Muscle of back (tissue), 3 donors: ENCODE measurements at regions not wholly inside any gene's neighbourhood (a gene's known extent, or its start where the extent isn't known, plus 50 kb on each side); places are given as distances from the start of the nearest gene placed in this dataset.

Experiments
- DNase-seq, 3 donors: peaks; one replicate each; pipeline versions ENCODE4 v3.0.0 to v3.0.0-alpha.2; 2013

DNA sequence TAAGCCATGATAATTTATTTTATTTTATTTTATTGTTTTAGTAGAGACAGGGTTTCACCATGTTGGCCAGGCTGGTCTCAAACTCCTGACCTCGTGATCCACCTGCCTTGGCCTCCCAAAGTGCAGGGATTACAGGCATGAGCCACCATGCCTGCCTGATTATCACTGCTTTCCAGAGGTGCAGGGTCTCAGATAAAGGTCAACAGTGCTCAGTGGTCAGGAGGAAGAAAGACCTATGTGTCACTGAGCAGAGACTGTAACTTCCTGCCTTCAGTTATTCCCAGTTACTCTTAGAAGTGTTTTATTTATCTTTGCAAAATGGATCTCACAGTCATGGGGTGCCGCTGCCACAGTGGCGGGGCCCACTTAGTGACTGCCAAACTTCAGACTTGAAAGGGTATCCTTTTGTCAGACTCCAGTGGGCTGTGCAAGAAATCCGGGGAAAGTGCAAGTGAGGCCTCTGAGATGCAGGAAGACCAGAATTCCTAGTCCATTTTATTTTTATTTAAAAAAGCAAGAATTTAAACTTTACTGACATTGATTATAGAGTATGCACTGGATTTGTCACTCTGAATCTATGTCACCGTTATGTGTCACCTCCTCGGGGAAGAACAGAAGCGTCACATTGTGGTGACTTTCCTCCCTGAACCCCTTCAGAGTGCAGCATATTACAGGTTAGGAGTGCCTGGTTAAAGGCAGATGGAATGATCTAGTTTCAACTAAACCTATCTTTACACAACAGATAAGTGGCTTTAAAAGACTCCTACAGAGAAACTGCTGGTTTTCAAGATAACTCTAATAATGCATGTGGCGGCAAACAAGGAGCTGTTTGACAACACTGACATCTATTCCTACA lies 59.1 kb upstream of the BICD1 start:
- no peak for DNase-seq

DNA sequence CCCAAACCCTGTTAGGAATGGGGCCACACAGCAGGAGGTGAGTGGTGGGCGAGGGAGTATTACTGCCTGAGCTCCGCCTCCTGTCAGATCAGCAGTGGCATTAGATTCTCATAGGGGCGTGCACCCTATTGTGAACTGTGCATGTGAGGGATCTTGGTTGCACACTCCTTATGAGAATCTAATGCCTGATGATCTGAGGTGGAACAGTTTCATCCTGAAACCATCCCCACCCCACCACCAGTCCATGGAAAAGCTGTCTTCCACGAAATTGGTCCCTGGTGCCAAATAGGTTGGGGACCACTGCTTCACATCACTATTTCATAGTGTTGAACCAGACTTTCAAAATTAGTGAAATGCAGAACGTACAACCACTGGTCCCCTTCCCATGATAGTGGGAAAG lies 57.9 kb upstream of the BICD1 start:
- DNase-seq = no peak

DNA sequence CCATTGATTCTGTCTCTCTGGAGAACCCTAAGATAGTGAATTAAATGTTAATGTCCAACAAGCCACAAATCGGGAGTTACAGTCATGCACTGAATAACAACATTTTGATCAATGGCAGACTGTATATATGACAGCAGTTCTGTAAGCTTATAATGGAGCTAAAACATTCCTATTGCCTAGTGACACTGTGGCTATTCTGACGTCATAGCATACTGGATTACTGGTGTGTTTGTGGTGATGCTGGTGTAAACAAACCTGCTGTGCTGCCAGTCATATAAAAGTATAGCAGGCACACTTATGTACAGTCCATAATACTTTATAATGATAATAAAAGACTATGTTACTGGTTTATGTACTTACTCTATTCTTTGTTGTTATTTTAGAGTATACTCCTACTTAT lies 56.7 kb upstream of the BICD1 start:
- DNase-seq = no peak

- DNase-seq = no peak
Observed at GRCh38 chr12:32051511-32052211, 55.0 kb upstream of the BICD1 start.

DNA sequence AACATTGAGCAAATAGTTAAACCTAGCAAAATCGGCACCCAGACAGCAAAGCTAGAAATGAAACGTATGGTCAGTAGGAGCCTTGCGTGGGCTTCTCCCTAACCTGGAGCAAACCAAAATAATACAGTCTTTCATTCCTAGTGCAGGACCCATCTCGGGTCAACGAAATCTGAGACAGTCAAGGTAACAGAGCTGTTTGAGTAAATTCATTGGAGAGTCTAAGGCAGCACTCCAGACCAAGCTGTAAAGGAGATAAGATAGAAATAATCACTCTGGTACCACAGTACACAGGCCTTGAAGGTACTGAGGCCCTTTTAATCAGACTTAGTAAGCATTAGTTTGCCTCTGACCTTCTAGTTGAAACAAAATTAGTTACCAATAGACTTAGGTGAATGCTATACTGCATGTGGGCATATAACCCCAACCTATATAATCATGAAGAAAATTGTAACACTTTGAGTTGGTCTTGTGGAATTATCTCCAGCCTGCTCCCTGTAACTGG lies 54.4 kb upstream of the BICD1 start:
- DNase-seq = no peak

- no peak for DNase-seq
Observed at GRCh38 chr12:32053881-32054624, 52.6 kb upstream of the BICD1 start.
